K562 (cell line): ENCODE measurements at regions not wholly inside any gene's neighbourhood (a gene's known extent, or its start where the extent isn't known, plus 50 kb on each side); places are given as distances from the start of the nearest gene placed in this dataset.

Experiments
- ATAC-seq: fragments of 200-7000 bp; cut with Tn5 transposase; 3 replicates; pipeline ENCODE4 v1.9.1; 2020; ENCODE audit warnings: moderate library complexity
- BruUV-seq: library from RNA; stranded (reverse); fragments of 400-500 nt; replicated peaks from 2 replicates; lab custom pipeline; 2021; lab: Mats Ljungman, UMichigan
- CTCF ChIA-PET: fragments of 300-600 bp; formaldehyde crosslinking; extraction: SDS; loops from one replicate; lab custom pipeline; 2021; ENCODE audit warnings: low intra/inter-chr PET ratio; lab: Yijun Ruan, JAX
- POLR2A ChIA-PET: fragments of 300-600, 350-650 bp; sonication (Branson Sonifier 250); formaldehyde crosslinking; extraction: SDS; loops from one replicate; lab custom pipeline; 2021; ENCODE audit warnings: antibody characterized with exemption, inconsistent platforms; lab: Yijun Ruan, JAX
- DNase-seq, 4 experiments: peaks; one replicate each; pipeline versions ENCODE4 v3.0.0 to v3.0.0-alpha.2; 2011 to 2018; ENCODE audit warnings: low spot score in 3 of 4, mixed read lengths in 3 of 4; ENCODE audit errors: extremely low read depth in 1 of 4
- FAIRE-seq: peaks from 2 replicates; lab custom pipeline; 2011; peaks lifted over from hg19 to GRCh38; lab: Jason Lieb, UNC
- H2AFZ ChIP-seq: 2 replicates; pipeline ENCODE4 v1.6.0; 2011; ENCODE audit warnings: low read depth, low read length, control low read depth, inconsistent platforms
- H3K27ac ChIP-seq: fragments of 200-600 bp; 3 replicates; pipeline ENCODE4 v1.8.0; 2011; ENCODE audit warnings: low read depth, mild to moderate bottlenecking, control low read depth, inconsistent platforms, low read length, moderate library complexity, mixed read lengths; ENCODE audit errors: extremely low read depth
- H3K27me3 ChIP-seq, 2 experiments: fragments of 300-600 bp in 1 of 2; 2 replicates in 1 of 2; 3 replicates in 1 of 2; pipeline versions ENCODE4 v1.6.0 to v1.8.0; 2011; ENCODE audit warnings: inconsistent platforms in 2 of 2, low read length in 2 of 2, mild to moderate bottlenecking in 1 of 2, mixed read lengths in 1 of 2, moderate library complexity in 1 of 2; ENCODE audit not compliant: control insufficient read depth in 2 of 2, insufficient read depth in 2 of 2
- H3K36me3 ChIP-seq: fragments of 300-600 bp; 3 replicates; pipeline ENCODE4 v1.8.0; 2011; ENCODE audit warnings: mild to moderate bottlenecking, low read length, inconsistent platforms; ENCODE audit not compliant: control insufficient read depth, insufficient read depth
- H3K4me1 ChIP-seq, 2 experiments: fragments of 200-600 bp in 1 of 2; replicated peaks in 1 of 2; 2 replicates in 1 of 2; 3 replicates in 1 of 2; pipeline versions ENCODE4 v1.5.1 to v1.8.0; 2011; ENCODE audit warnings: inconsistent platforms in 2 of 2, low read length in 2 of 2, mild to moderate bottlenecking in 1 of 2, mixed read lengths in 1 of 2, moderate library complexity in 1 of 2; ENCODE audit not compliant: control insufficient read depth in 2 of 2, insufficient read depth in 2 of 2
- H3K4me2 ChIP-seq: 2 replicates; pipeline ENCODE4 v1.6.1; 2011; ENCODE audit warnings: low read length, control low read depth, inconsistent platforms, mixed read lengths; ENCODE audit not compliant: insufficient read depth
- H3K4me3 ChIP-seq: fragments of 200-600 bp; sonication (generic), shearing (Covaris generic); 2 replicates; pipeline ENCODE4 v1.5.1; 2016; ENCODE audit warnings: control low read depth, inconsistent platforms
- H3K79me2 ChIP-seq: fragments of 200-600 bp; 3 replicates; pipeline ENCODE4 v1.8.0; 2011; ENCODE audit warnings: low read length, inconsistent platforms; ENCODE audit not compliant: control insufficient read depth, insufficient read depth
- H3K9ac ChIP-seq, 2 experiments: 2 replicates each; pipeline versions ENCODE4 v1.6.0 to v1.6.1; 2011; ENCODE audit warnings: low read depth in 2 of 2, low read length in 2 of 2, control low read depth in 1 of 2, inconsistent platforms in 1 of 2, mild to moderate bottlenecking in 1 of 2, mixed read lengths in 1 of 2; ENCODE audit not compliant: insufficient read depth in 1 of 2
- H3K9me1 ChIP-seq: one replicate; pipeline ENCODE4 v1.6.0; 2011; ENCODE audit warnings: inconsistent platforms, mild to moderate bottlenecking, low read length, moderate library complexity; ENCODE audit not compliant: control insufficient read depth, insufficient read depth
- H3K9me3 ChIP-seq: replicated peaks from 2 replicates; pipeline ENCODE4 v1.5.1; 2011; ENCODE audit warnings: low read depth, low read length, inconsistent platforms; ENCODE audit not compliant: control insufficient read depth, insufficient read depth
- H4K20me1 ChIP-seq: replicated peaks from 2 replicates; pipeline ENCODE4 v1.6.1; 2011; ENCODE audit warnings: low read length, inconsistent platforms, mixed read lengths; ENCODE audit not compliant: control insufficient read depth, insufficient read depth
- MAFK ChIP-seq: IDR thresholded peaks from 2 replicates; pipeline ENCODE4 v1.6.1; 2011; ENCODE audit warnings: low read length, improper control_type of control experiment
- MEIS2 ChIP-seq: fragments of 450-650 bp; IDR thresholded peaks from 2 replicates; pipeline ENCODE4 v1.6.1; 2014; ENCODE audit warnings: mild to moderate bottlenecking; ENCODE audit not compliant: partially characterized antibody
- NR4A1 ChIP-seq, 2 experiments: fragments of 250-450 bp in 1 of 2; fragments of 450-650 bp in 1 of 2; sonication (Bioruptor Pico) in 1 of 2; IDR thresholded peaks; 2 replicates each; pipeline versions ENCODE4 v1.4.0 to v1.6.1; 2016 to 2020; ENCODE audit warnings: mild to moderate bottlenecking in 2 of 2, missing compliant biosample characterization in 1 of 2, missing genetic modification characterization in 1 of 2, moderate library complexity in 1 of 2
- ZNF143 ChIP-seq: sonication (generic); formaldehyde crosslinking; IDR thresholded peaks from 2 replicates; pipeline ENCODE4 v1.9.0; 2022; ENCODE audit warnings: mild to moderate bottlenecking, missing genetic modification reagents
- WGBS: fragments of 100-300 bp; shearing (Covaris generic); methylation state at CpG from one replicate; pipeline ENCODE4 v1.1.6; 2016; ENCODE audit warnings: low coverage, mixed read lengths; ENCODE audit not compliant: insufficient coverage; ENCODE audit errors: missing lambda C conversion rate; 5-methylcytosine and 5-hydroxymethylcytosine counted together
- in situ Hi-C: fragments of 300-500 bp; cut with MboI; formaldehyde crosslinking; loops from 4 replicates; pipeline ENCODE4 v1.15.0; 2018; ENCODE audit warnings: inconsistent platforms, mixed read lengths
- intact Hi-C: fragments of 100-400 bp; cut with micrococcal nuclease; formaldehyde crosslinking; loops from 2 replicates; pipeline ENCODE4 v1.14.2; 2022
- TF ChIP-seq, protein P1 (sequence below): fragments of 250-450 bp; sonication (Bioruptor Pico); IDR thresholded peaks from 2 replicates; pipeline ENCODE4 v1.8.0; 2022; ENCODE audit warnings: moderate library complexity, mild to moderate bottlenecking, inconsistent platforms
- TF ChIP-seq, protein P2 (sequence below): sonication (generic); formaldehyde crosslinking; IDR thresholded peaks from 2 replicates; pipeline ENCODE4 v1.9.0; 2022; ENCODE audit warnings: mild to moderate bottlenecking, missing genetic modification reagents

DNA sequence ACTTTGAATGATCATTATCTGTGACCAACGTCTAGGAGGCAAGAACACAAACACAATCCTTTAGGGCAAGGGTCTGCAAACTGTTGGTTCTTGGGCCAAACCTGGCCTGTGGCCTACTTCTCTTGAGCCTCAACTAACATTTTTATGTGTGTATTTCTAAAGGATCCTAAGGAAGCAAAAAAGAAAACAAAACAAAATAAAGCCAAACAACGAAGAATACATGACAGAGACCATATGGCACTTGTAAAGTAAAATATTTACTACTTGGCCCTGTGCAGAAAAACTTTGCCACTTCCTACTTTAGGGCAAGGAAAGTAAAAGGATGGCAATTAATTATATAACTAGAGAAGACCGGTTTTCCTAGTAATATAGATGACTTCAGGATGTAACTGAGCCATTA lies 1056.2 kb downstream of the EPHA7 start:
- no peaks in the 10 kb centered on the region for H3K36me3 ChIP-seq
- no peaks in the 10 kb centered on the region for H3K4me1 ChIP-seq
- in situ Hi-C loops (no loop called here), intact Hi-C loops (no loop called here)
- H4K20me1 ChIP-seq = no peaks in the 10 kb centered on the region
- no peak overlapping the region for H3K4me3 ChIP-seq
- no peaks in the 10 kb centered on the region for H3K9me3 ChIP-seq
- no peaks in the 10 kb centered on the region for H3K79me2 ChIP-seq
- POLR2A ChIA-PET = interaction anchor here (0.6 kb wide), 1 partner anchor 11 kb away, joined by 5 read pairs; no protein-coding TSS in a partner anchor
- H3K9me1 ChIP-seq = no peaks in the 10 kb centered on the region
- no peak overlapping the region for H3K4me2 ChIP-seq
- BruUV-seq = no TSS peak
- H3K27ac ChIP-seq = no peak overlapping the region
- CTCF ChIA-PET = no interaction called here
- H2AFZ ChIP-seq = no peak overlapping the region
- ATAC-seq (no peak), DNase-seq (no peak), FAIRE-seq (no peak)
- no peak for TF ChIP-seq ZNF143
- no peak for TF ChIP-seq MAFK
- TF ChIP-seq, protein P1, sequence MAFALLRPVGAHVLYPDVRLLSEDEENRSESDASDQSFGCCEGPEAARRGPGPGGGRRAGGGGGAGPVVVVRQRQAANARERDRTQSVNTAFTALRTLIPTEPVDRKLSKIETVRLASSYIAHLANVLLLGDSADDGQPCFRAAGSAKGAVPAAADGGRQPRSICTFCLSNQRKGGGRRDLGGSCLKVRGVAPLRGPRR (CRISPR knock-in tag) = no peak
- no peak for TF ChIP-seq NR4A1 (CRISPR knock-in tag; IDR thresholded peaks at IDR 0.05)
- no peak for TF ChIP-seq NR4A1 (tag; IDR thresholded peaks at IDR 0.05)
- TF ChIP-seq MEIS2 = no peak
- TF ChIP-seq, protein P2, sequence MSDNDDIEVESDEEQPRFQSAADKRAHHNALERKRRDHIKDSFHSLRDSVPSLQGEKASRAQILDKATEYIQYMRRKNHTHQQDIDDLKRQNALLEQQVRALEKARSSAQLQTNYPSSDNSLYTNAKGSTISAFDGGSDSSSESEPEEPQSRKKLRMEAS (CRISPR knock-in tag) = no peak
- no peak overlapping the region for H3K9ac ChIP-seq
- H3K27me3 ChIP-seq = no peaks in the 10 kb centered on the region
- 0% methylated on average over 3 of the region's 3 CpGs for WGBS
